DND-41 (cell line): ENCODE measurements at regions not wholly inside any gene's neighbourhood (a gene's known extent, or its start where the extent isn't known, plus 50 kb on each side); places are given as distances from the start of the nearest gene placed in this dataset.

Experiments
- CTCF ChIP-seq: IDR thresholded peaks from 2 replicates; pipeline ENCODE4 v1.5.1; 2012; ENCODE audit warnings: borderline replicate concordance, low read length, moderate library complexity, mild to moderate bottlenecking; ENCODE audit not compliant: poor library complexity, severe bottlenecking; ENCODE audit errors: extremely low read depth
- EZH2 ChIP-seq: IDR thresholded peaks from 3 replicates; pipeline ENCODE4 v1.6.1; 2012; ENCODE audit warnings: borderline replicate concordance, low read depth, mild to moderate bottlenecking, moderate library complexity, low read length, inconsistent platforms; ENCODE audit not compliant: severe bottlenecking

GRCh38 chr22:47690166-47690565 lies 927.7 kb downstream of the TBC1D22A start:
- TF ChIP-seq EZH2 (no peak), CTCF (no peak)
